Transverse colon (tissue), 4 donors: ENCODE measurements at regions not wholly inside any gene's neighbourhood (a gene's known extent, or its start where the extent isn't known, plus 50 kb on each side); places are given as distances from the start of the nearest gene placed in this dataset.

Experiments
- DNase-seq: peaks from one replicate; pipeline ENCODE4 v3.0.0-alpha.2; 2019
- H3K27ac ChIP-seq, 4 donors: fragments of 200-600 bp; sonication (generic); 2 replicates each; pipeline ENCODE4 v1.5.1; 2016 to 2018; ENCODE audit warnings: inconsistent platforms in 4 of 4
- H3K27me3 ChIP-seq: fragments of 200-600 bp; sonication (generic); 2 replicates; pipeline ENCODE4 v1.5.1; 2017; ENCODE audit warnings: inconsistent platforms
- H3K36me3 ChIP-seq, 4 donors: fragments of 200-600 bp; sonication (generic); 2 replicates each; pipeline ENCODE4 v1.5.1; 2017 to 2019; ENCODE audit warnings: inconsistent platforms in 4 of 4
- H3K4me1 ChIP-seq, 4 donors: fragments of 200-600 bp; sonication (generic); 2 replicates each; pipeline ENCODE4 v1.5.1; 2017 to 2020; ENCODE audit warnings: inconsistent platforms in 4 of 4
- H3K4me3 ChIP-seq, 4 donors: fragments of 200-600 bp; sonication (generic); 1 replicate in 1 of 4; 2 replicates in 3 of 4; pipeline versions ENCODE4 v1.5.1 to v1.6.1; 2017 to 2019; ENCODE audit warnings: inconsistent platforms in 4 of 4
- H3K9me3 ChIP-seq, 2 donors: fragments of 200-600 bp; sonication (generic); 2 replicates each; pipeline ENCODE4 v1.5.1; 2017 to 2019; ENCODE audit warnings: inconsistent platforms in 2 of 2
- EP300 ChIP-seq: sonication (generic); formaldehyde crosslinking; IDR thresholded peaks from one replicate; pipeline ENCODE4 v1.6.1; 2017; ENCODE audit warnings: antibody characterized with exemption, low read depth
- POLR2A ChIP-seq: fragments of 450-650 bp; IDR thresholded peaks from one replicate; pipeline ENCODE4 v1.6.1; 2016; ENCODE audit warnings: antibody characterized with exemption, mild to moderate bottlenecking, moderate library complexity
- POLR2AphosphoS5 ChIP-seq, 3 donors: sonication (generic); formaldehyde crosslinking; IDR thresholded peaks; one replicate each; pipeline ENCODE4 v1.6.1; 2016; ENCODE audit warnings: antibody characterized with exemption in 3 of 3
- WGBS, 2 donors: methylation state at CpG; one replicate each; pipeline ENCODE4 v1.1.5; 2018; ENCODE audit warnings: low coverage in 1 of 2; 5-methylcytosine and 5-hydroxymethylcytosine counted together
- in situ Hi-C, 4 donors: fragments of 200-750 bp; cut with MboI; loops; one replicate each; pipeline versions ENCODE4 v1.15.0 to v1.15.1; 2017; ENCODE audit warnings: low sequenced_read_pairs in 3 of 4, low pct_ligation_motif_present in 1 of 4, low pct_unique_long_range_greater_than_20kb in 1 of 4
- intact Hi-C: fragments of 100-400 bp; cut with DNase I; formaldehyde crosslinking; loops from one replicate; pipeline ENCODE4 v1.15.1; 2023; ENCODE audit warnings: low total_unique reads
- TF ChIP-seq, protein P1 (sequence below), 5 experiments: fragments of 200-600 bp in 3 of 5; fragments of 450-650 bp in 2 of 5; sonication (generic) in 3 of 5; IDR thresholded peaks; 1 replicate in 2 of 5; 2 replicates in 3 of 5; pipeline ENCODE4 v1.5.1; 2016 to 2017; ENCODE audit warnings: antibody characterized with exemption in 5 of 5, inconsistent platforms in 3 of 5, mild to moderate bottlenecking in 2 of 5, moderate library complexity in 1 of 5

DNA sequence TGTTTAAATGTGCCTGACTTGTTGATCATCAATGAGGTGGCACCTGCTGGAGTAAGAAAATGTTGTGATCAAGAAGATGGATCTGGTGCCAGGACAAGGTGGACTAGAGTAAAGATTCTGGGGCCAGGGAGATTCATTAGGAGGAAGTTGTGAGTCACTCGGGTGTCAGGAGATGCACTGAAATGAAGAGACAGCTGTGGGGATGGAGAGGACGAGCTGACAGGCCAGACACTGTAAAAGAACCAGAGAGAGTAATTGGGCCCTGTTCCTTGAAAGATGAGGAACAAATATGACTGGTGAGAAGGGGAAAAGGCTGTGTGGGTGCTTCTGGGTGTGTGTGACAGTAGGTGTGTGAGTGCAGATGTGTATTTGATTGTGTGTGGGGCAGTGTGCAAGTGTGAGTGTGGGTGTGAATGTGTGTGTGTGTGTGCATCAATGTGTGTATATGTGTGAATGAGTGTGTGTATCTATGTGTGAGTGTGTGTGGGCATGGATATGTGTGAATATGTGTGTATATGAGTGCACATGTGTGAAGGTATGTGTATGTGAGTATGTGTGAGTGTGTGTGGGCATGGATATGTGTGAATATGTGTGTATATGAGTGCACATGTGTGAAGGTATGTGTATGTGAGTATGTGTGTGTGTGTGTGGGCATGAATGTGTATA is 260.5 kb downstream of the RFC3 start:
- Histone ChIP-seq H3K27ac (no peak overlapping the region), H3K9me3 (no peaks in the 10 kb centered on the region), H3K27me3 (no peaks in the 10 kb centered on the region), H3K4me1 (peaks cover 0 to 9% (median 0%) of the 10 kb centered on the region in 4 donors), H3K4me3 (no peak overlapping the region), H3K36me3 (no peaks in the 10 kb centered on the region)
- intact Hi-C loops: loop anchor here (10.0 kb wide), 1 partner anchor 154 kb away; no protein-coding TSS in a partner anchor
- TF ChIP-seq EP300 (no peak), POLR2AphosphoS5 (IDR thresholded peaks at IDR 0.05) (no peak), POLR2A (no peak)
- TF ChIP-seq, protein P1, sequence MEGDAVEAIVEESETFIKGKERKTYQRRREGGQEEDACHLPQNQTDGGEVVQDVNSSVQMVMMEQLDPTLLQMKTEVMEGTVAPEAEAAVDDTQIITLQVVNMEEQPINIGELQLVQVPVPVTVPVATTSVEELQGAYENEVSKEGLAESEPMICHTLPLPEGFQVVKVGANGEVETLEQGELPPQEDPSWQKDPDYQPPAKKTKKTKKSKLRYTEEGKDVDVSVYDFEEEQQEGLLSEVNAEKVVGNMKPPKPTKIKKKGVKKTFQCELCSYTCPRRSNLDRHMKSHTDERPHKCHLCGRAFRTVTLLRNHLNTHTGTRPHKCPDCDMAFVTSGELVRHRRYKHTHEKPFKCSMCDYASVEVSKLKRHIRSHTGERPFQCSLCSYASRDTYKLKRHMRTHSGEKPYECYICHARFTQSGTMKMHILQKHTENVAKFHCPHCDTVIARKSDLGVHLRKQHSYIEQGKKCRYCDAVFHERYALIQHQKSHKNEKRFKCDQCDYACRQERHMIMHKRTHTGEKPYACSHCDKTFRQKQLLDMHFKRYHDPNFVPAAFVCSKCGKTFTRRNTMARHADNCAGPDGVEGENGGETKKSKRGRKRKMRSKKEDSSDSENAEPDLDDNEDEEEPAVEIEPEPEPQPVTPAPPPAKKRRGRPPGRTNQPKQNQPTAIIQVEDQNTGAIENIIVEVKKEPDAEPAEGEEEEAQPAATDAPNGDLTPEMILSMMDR (IDR thresholded peaks at IDR 0.05): no peak
- in situ Hi-C loops: loop anchor here in 2 of 4 donors (10.0 kb wide), 1 partner anchor 144 kb away; no protein-coding TSS in a partner anchor
- 58 to 72% methylated on average over 2 of the region's 2 CpGs for WGBS, 2 donors
- no peak for DNase-seq

DNA sequence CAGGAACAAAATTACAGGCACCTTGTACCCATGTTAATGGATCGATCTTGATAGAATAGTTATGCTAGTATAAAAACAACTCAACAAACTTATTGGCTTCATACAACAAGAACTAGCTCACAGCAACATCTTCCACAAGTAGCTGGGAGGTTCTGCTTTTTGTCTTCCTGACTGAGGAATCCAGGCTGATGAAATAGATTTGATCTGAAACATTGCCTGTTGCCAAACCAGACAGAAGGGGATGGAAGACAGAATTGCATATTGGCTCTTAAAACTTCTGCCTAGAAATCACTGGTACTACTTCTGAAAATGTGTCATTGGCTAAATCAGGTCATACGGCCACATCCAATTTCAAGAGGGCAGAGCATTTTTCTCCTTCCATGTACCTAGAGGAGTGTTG is 267.3 kb downstream of the RFC3 start:
- Histone ChIP-seq H3K27me3 (no peaks in the 10 kb centered on the region), H3K36me3 (no peaks in the 10 kb centered on the region), H3K4me1 (no peaks in the 10 kb centered on the region), H3K9me3 (no peaks in the 10 kb centered on the region), H3K4me3 (no peak overlapping the region), H3K27ac (no peak overlapping the region)
- WGBS, 2 donors: 65 to 87% methylated on average over 2 of the region's 2 CpGs
- in situ Hi-C loops: no loop called here
- intact Hi-C loops: no loop called here
- DNase-seq: no peak
- TF ChIP-seq POLR2A: no peak
- peak in 1 of 3 donors; percentile 50 for TF ChIP-seq POLR2AphosphoS5 (IDR thresholded peaks at IDR 0.05)

- Histone ChIP-seq H3K27ac (no peak overlapping the region), H3K27me3 (no peaks in the 10 kb centered on the region), H3K4me1 (no peaks in the 10 kb centered on the region), H3K4me3 (no peak overlapping the region), H3K36me3 (no peaks in the 10 kb centered on the region), H3K9me3 (no peaks in the 10 kb centered on the region)
- DNase-seq: no peak
- WGBS, 2 donors: 86 to 87% methylated on average over 2 of the region's 2 CpGs
- intact Hi-C loops (no loop called here), in situ Hi-C loops (no loop called here)
- TF ChIP-seq EP300: no peak
- no peak for TF ChIP-seq POLR2AphosphoS5 (IDR thresholded peaks at IDR 0.05)
- TF ChIP-seq, protein P1 (IDR thresholded peaks at IDR 0.05): no peak
- no peak for TF ChIP-seq POLR2A
These were observed 268.3 kb downstream of the RFC3 start for GRCh38 chr13:34086281-34086680.

DNA sequence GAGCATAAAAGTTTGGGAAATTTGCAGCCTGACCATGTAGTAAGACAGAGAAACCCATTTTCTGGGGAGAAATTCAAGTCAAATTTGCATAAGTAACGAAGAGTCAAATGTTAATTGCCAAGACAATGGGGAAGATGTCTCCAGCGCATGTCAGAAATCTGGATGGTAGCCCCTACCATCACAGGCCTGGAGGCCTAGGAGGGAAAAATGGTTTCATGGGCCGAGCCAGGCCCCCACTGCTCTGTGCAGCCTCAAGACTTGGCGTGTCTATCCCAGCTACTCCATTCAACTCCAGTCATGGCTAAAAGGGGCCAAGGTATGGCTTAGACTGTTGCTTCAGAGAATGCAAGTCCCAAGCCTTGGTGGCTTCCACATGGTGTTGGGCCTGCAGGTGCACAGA is 269.8 kb downstream of the RFC3 start:
- H3K9me3 ChIP-seq: no peaks in the 10 kb centered on the region
- no peaks in the 10 kb centered on the region for H3K27me3 ChIP-seq
- H3K4me1 ChIP-seq: no peaks in the 10 kb centered on the region
- no peak for DNase-seq
- no peak overlapping the region for H3K4me3 ChIP-seq
- TF ChIP-seq POLR2AphosphoS5 (IDR thresholded peaks at IDR 0.05) (no peak), EP300 (no peak), POLR2A (no peak)
- TF ChIP-seq, protein P1 (IDR thresholded peaks at IDR 0.05): no peak
- H3K36me3 ChIP-seq: no peaks in the 10 kb centered on the region
- intact Hi-C loops (no loop called here), in situ Hi-C loops (no loop called here)
- no peak overlapping the region for H3K27ac ChIP-seq
- 91% methylated on average over 4 of the region's 4 CpGs; no CpG with 5 or more reads in 1 of the 2 donors for WGBS, 2 donors

GRCh38 chr13:34103854-34104253 is 285.9 kb downstream of the RFC3 start:
- WGBS, 2 donors: 64 to 94% methylated on average over 3 to 4 of the region's 4 CpGs
- TF ChIP-seq POLR2A: no peak

More at GRCh38 chr13:34103854-34104253, 285.9 kb downstream of the RFC3 start:
- Histone ChIP-seq H3K27ac (no peak overlapping the region), H3K9me3 (no peaks in the 10 kb centered on the region), H3K36me3 (no peaks in the 10 kb centered on the region), H3K27me3 (no peaks in the 10 kb centered on the region), H3K4me1 (no peaks in the 10 kb centered on the region), H3K4me3 (no peak overlapping the region)
- DNase-seq: no peak
- in situ Hi-C loops: no loop called here
- intact Hi-C loops: no loop called here
